Progenitor cell of endocrine pancreas (in vitro differentiated cells): ENCODE measurements at regions not wholly inside any gene's neighbourhood (a gene's known extent, or its start where the extent isn't known, plus 50 kb on each side); places are given as distances from the start of the nearest gene placed in this dataset.

Experiments
- DNase-seq: peaks from one replicate; pipeline ENCODE4 v3.0.0; 2021; ENCODE audit warnings: low spot score; ENCODE audit not compliant: unreplicated experiment
- H3K27ac Mint-ChIP-seq: 2 replicates; pipeline ENCODE4 v1.8.0; 2021; ENCODE audit warnings: mild to moderate bottlenecking, moderate library complexity, mixed read lengths
- H3K27me3 Mint-ChIP-seq: 2 replicates; pipeline ENCODE4 v1.8.0; 2021; ENCODE audit warnings: mixed read lengths
- H3K36me3 Mint-ChIP-seq: 2 replicates; pipeline ENCODE4 v1.8.0; 2022; ENCODE audit warnings: mixed read lengths; ENCODE audit not compliant: insufficient read depth
- H3K4me1 Mint-ChIP-seq: 2 replicates; pipeline ENCODE4 v1.8.0; 2021; ENCODE audit warnings: low read depth, mixed read lengths
- H3K4me3 Mint-ChIP-seq: 2 replicates; pipeline ENCODE4 v1.8.0; 2021; ENCODE audit warnings: low read depth, mild to moderate bottlenecking, moderate library complexity, mixed read lengths
- H3K9me3 Mint-ChIP-seq: 2 replicates; pipeline ENCODE4 v1.8.0; 2021; ENCODE audit warnings: low read depth, mixed read lengths
- CTCF ChIP-seq: fragments of 200-600 bp; sonication (generic); IDR thresholded peaks from one replicate; pipeline ENCODE4 v1.5.0; 2021; ENCODE audit warnings: antibody characterized with exemption, mild to moderate bottlenecking; ENCODE audit not compliant: unreplicated experiment

DNA sequence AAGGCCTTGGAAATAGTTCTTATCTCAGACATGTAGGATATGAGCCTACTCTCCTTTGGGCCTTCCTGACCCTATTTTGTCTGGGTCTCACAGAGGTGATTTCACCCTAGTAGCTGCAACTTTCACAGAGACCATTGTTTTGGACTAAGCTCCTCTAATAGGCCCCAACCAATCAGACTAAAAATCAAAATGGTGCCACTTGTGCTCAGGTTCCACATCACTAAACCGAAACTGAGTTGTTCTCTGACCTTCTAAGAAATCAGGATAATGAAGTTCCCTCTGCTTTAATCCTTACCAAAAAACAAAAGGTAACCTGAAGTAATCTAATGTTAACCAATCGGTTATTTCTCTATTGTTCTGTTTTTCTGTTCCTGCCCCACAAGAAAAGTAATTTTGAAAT, 143.6 kb downstream of the CD24 start:
- Mint-ChIP-seq H3K27ac (no peak overlapping the region), H3K4me1 (peaks cover 6% of the 10 kb centered on the region)

GRCh38 chr6:106829451-106829850, 145.1 kb downstream of the CD24 start:
- Mint-ChIP-seq H3K36me3 (no peaks in the 10 kb centered on the region), H3K9me3 (peaks cover 7% of the 10 kb centered on the region), H3K4me1 (peaks cover 6% of the 10 kb centered on the region), H3K4me3 (no peak overlapping the region), H3K27ac (peak overlapping the region; percentile 69), H3K27me3 (no peaks in the 10 kb centered on the region)
- DNase-seq: no peak
- no peak for TF ChIP-seq CTCF

More for the DNA sequence above, 143.6 kb downstream of the CD24 start:
- Mint-ChIP-seq H3K9me3 (peaks cover 17% of the 10 kb centered on the region), H3K36me3 (no peaks in the 10 kb centered on the region), H3K4me3 (no peak overlapping the region), H3K27me3 (no peaks in the 10 kb centered on the region)
- no peak for TF ChIP-seq CTCF
- DNase-seq: no peak

GRCh38 chr6:106827081-106827480, 147.4 kb downstream of the CD24 start:
- H3K36me3 Mint-ChIP-seq: no peaks in the 10 kb centered on the region
- peaks cover 7% of the 10 kb centered on the region for H3K9me3 Mint-ChIP-seq
- peaks cover 14% of the 10 kb centered on the region for H3K4me1 Mint-ChIP-seq
- no peak overlapping the region for H3K27ac Mint-ChIP-seq
- TF ChIP-seq CTCF: no peak
- H3K27me3 Mint-ChIP-seq: no peaks in the 10 kb centered on the region
- DNase-seq: no peak
- no peak overlapping the region for H3K4me3 Mint-ChIP-seq

DNA sequence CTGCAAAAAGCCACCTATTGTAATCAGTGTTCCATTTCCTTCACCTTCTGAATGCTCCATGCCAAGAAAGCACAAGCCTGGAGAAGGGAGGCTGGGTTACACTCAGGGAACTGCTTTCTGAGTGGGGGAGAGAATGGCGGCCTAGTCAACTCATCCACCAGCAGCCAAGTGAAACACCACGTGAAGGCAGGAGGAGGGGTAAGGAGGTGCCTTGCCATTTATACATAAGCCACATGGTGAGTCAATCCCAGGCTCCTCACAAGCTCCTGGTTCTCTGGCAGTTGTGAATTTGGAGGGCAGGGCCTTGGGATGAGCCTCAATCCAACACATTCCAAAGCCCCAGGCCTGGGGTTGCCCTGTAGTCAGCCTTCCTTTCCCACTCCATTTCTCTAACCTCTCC, 149.4 kb downstream of the CD24 start:
- Mint-ChIP-seq H3K27me3 (no peaks in the 10 kb centered on the region), H3K4me1 (peaks cover 25% of the 10 kb centered on the region), H3K4me3 (no peak overlapping the region), H3K36me3 (no peaks in the 10 kb centered on the region), H3K9me3 (peaks cover 7% of the 10 kb centered on the region), H3K27ac (no peak overlapping the region)
- TF ChIP-seq CTCF: no peak
- DNase-seq: no peak

DNA sequence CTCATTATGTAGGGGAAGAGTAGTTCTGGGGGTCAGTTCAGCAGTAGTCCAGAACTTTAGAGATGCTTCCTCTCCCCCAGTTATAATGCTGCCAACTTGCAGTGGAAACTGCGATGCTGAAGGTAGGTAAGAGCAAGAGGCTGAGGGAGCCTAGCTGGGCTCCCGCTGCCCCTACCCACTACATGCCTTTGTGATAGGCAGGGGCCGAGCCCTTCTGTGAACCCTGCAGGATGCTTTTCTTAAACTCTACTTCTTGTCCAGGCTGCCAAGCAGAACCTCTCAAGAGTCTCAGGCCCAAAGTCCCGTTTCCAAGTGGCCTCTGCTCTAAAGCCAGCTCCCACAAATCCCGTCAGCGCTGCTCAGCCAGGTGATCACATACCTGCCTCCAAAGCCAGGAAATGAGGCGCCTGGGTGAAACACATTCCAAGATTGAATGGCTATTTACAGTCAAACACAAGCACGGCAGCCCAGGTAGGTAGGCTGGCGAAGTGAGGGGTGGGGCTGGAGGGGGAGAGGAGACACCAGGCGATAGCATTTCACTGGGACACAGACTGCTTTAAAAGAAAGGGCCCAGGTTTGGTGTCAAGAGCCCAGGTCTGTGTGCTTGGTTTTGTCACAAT, 150.7 kb downstream of the CD24 start:
- Mint-ChIP-seq H3K4me3 (no peak overlapping the region), H3K4me1 (peaks cover 23% of the 10 kb centered on the region), H3K36me3 (no peaks in the 10 kb centered on the region), H3K27me3 (no peaks in the 10 kb centered on the region), H3K9me3 (peaks cover 5% of the 10 kb centered on the region), H3K27ac (peak overlapping the region; percentile 97)
- no peak for TF ChIP-seq CTCF
- peak; percentile 32 for DNase-seq
